DOHH2 (cell line): ENCODE measurements at regions not wholly inside any gene's neighbourhood (a gene's known extent, or its start where the extent isn't known, plus 50 kb on each side); places are given as distances from the start of the nearest gene placed in this dataset.

Experiments
- CTCF ChIP-seq: fragments of 200-600 bp; sonication (generic); IDR thresholded peaks from one replicate; pipeline ENCODE4 v1.5.1; 2014; ENCODE audit warnings: antibody characterized with exemption, mild to moderate bottlenecking, low read depth, low read length; ENCODE audit not compliant: poor library complexity, severe bottlenecking
- EZH2phosphoT487 ChIP-seq: fragments of 200-600 bp; sonication (generic); IDR thresholded peaks from 2 replicates; pipeline ENCODE4 v1.6.1; 2017; ENCODE audit warnings: borderline replicate concordance, mild to moderate bottlenecking, antibody characterized with exemption, low read length, moderate library complexity, mixed read lengths

- TF ChIP-seq CTCF (no peak), EZH2phosphoT487 (no peak)
Observed at GRCh38 chr4:11876104-11876503, 447.4 kb upstream of the HS3ST1 start.
